ENCODE measurements at regions not wholly inside any gene's neighbourhood (a gene's known extent, or its start where the extent isn't known, plus 50 kb on each side); places are given as distances from the start of the nearest gene placed in this dataset.

- no peak for TF ChIP-seq POLR2A (IDR thresholded peaks at IDR 0.05)
- no peak for TF ChIP-seq CTCF (IDR thresholded peaks at IDR 0.05)
Measured at GRCh38 chr3:1892459-1892858, 206.2 kb upstream of the CNTN4 start.

Measured in testis (tissue), 2 donors.